HS-5 (cell line): ENCODE measurements at regions not wholly inside any gene's neighbourhood (a gene's known extent, or its start where the extent isn't known, plus 50 kb on each side); places are given as distances from the start of the nearest gene placed in this dataset.

Experiments
- DNase-seq: peaks from one replicate; pipeline ENCODE4 v3.0.0-alpha.2; 2012; ENCODE audit warnings: low read depth

DNA sequence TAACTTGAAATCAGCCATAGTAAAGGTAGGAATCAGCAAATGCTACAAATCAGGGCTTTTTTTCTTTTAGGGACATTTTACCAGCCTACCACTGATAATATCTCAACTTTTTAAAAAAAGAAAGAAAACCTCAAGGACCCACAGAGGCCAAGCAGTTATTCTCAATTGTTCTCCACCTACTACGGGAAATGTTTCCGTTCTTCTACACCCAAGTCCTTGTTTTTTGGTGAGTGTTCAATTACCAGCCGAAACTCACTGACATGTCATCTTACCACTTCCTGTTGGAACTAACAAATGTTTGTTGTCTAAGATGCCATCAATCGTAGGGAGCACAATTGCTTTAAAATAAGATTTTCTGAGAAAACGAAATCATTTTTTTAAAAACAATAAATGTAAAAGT, 50.2 kb upstream of the CDK1 start:
- DNase-seq, result no peak

DNA sequence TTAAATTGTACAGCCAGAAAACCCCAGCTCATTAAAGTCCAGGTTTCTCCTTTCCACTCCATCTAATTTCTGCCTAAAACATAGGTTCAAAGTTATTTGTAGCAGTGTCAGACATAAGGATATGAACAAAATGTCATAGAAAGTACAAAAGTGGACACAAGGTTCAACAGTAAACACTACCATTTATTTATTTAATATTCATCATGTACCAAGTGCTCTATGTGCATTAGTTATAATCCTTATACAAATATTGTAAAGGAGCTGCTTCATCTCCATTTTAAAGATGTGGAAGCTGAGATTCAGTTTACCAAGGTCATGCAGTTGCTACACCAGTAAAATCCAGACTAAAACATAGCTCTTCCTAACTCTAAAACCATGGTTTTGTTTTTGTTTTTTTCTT, 52.0 kb upstream of the CDK1 start:
- no peak for DNase-seq

DNA sequence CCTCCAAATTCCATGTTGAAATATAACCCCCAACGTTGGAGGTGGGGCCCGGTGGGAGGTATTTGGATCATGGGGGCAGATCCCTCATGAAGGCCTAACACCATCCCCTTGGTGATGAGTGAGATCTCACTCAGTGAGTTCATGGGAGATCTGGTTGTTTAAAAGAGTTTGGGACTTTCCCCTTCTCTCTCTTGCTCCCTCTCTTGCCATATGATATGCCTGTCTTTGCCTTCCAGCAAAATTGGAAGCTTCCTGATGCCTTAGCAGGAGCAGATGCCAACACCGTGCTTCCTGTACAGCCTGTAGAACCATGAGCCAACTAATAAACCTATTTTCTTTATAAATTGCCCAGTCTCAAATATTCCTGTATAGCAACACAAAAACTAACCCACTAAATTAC, 55.7 kb upstream of the CDK1 start:
- DNase-seq, result no peak

DNA sequence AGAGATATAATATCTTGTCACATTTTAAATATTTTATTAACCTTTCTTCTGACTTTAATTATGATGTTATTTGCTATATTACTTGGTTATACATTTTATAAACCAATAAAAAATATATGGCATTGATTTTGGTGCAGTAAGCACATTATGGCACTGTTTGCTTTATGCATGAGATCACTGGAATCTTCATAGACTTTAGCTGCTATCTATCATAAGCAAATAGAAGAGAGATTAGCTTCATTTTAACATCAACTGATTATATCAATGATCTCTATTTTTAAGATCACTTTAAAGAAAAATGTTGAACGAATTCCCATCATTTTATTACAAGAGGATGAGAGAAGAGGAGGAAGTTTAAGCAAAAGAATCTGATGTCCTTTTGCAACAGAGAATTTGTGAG, 58.6 kb upstream of the CDK1 start:
- DNase-seq, result no peak

DNA sequence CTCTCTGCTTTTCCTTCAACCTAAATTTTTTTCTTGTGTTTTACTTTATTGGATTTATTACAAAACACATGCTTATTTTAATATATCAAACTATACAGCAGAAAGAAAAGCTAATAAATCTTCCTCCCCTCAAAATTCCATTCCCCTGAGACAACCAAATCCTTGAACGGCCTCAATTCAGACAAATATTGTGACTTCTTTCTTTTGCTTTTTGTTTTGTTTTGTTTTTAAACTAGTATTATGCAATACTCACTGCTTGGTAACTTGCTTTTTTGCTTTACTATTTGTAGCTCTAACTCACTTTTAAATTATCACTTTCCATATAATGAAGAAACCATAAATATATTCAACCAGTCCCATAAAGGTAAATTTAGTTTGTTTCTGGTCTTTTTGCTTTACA, 59.4 kb upstream of the CDK1 start:
- no peak for DNase-seq

DNA sequence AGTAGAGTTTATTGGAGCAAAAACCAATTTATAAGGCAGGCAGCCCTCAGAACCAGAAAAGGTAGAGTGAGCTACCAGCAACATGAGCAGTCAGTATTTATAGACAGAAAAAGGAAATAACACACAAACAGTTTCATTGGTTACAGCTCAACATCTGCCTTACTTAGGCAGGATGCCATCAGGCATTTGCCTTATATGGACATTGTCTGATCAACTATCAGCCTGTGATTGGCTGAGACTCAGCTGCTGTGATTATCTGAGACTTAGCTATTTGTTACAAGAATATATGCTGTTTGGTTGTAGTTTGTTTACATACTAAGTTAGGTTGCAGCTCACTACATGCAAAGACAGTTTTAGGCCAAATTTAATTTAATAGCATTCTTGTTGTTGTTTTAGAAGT, 60.4 kb upstream of the CDK1 start:
- no peak for DNase-seq

DNA sequence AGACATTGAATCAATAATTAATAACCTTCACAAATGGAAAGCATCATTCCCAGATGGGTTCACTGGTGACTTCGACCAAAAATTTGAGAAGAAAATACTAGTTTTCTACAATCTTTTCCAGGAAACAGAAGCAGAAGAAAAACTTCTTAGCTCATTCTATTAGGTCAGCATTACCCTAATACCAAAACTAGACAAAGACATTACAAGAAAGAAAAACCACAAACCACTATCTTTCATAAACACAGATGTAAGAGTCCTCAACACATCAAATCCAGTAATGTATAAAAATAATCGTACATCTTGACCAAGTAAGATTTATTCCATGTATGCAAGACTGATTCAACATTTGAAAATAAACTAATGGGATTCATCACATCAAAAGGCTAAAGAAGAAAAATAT, 64.0 kb upstream of the CDK1 start:
- DNase-seq, result no peak

DNA sequence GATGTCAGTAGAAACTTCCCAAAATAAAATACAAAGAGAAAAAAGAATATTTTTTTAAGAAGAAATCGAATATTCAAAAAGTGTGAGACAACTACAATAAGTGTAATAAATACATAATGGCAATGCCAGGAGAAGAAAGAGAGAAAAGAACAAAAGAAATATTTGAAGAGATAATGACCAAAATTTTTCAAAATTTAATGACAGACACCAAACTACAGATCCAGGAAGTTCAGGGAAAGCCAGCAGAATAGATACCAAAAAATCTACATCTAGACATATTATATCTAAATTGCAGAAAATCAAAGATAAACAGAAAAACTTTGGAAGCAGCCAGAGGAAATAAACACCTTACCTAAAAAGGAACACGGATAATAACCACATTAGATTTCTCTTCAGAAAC, 66.8 kb upstream of the CDK1 start:
- DNase-seq, result no peak

DNA sequence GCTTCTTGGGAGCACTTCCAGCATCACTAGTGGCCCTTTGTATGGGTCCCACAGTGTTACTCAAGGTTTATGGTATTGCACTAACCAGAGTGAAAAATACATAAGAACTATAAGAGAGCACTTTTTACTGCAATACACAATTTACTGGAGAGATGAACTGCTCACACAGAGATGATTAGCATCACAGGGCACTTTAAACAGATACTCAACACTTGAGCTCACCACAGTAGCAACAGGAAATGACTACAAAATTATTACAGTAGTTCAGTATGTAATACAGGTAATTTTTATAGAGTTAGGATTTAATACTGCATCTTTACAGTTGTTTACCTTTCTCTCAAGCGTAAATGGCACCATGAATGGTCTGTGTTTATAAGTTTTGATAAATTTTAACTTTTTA, 68.2 kb upstream of the CDK1 start:
- DNase-seq, result no peak

DNA sequence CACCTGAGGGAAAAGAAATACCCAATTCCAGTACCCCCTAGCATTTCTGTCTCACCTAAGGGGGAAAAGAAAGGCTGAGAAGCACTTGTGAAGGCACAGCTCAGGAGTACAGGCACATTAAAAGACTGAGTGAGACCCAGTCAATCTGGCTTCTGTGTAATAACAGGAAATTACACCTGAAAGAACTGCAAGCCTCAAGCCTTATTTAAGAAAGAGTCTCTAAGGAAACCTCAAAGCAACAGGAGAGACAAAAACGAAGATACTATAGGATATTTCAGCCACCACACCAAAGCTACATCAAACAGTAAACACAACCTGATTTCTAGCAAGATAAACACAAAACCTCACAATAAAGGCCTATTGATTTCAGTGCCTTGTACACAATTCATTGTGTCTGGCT, 69.6 kb upstream of the CDK1 start:
- DNase-seq, result no peak

DNA sequence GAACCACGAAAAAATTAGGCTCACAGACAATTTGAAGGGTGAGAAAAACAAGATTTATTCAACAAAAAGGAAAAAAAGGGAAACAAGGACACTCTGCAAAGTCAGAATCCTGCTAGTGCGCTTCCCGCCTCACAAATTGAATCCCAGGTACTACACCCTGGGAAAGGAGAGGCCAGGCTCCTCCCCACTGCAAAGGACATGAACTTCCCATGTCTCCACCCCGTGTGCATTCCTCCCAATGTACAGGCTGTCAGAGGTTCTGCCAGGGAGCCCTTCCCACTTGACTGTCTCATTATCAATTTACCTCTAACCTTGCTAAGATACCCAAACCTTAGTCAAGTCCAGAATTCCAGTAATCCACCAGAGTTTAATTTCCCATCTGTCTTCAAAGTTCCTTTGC, 70.4 kb upstream of the CDK1 start:
- DNase-seq, result no peak

DNA sequence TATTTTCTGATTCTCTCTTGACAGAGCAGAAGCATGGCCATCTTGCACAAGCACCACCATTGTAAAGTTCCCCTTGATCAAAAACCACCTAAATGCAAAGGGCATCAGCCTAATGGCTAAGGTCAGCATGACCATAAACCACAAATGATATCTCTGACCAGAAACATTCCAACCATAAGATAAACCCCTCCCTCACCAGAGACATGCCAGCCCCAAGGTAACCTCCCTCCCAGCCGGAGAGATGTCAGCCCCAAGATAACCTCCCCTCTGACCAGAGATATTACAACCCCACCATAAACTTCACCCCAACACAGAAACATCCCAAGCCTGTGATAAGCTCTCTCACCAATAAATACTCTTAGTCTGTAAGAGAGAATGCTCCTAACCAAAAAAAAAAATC, 72.1 kb upstream of the CDK1 start:
- no peak for DNase-seq

DNA sequence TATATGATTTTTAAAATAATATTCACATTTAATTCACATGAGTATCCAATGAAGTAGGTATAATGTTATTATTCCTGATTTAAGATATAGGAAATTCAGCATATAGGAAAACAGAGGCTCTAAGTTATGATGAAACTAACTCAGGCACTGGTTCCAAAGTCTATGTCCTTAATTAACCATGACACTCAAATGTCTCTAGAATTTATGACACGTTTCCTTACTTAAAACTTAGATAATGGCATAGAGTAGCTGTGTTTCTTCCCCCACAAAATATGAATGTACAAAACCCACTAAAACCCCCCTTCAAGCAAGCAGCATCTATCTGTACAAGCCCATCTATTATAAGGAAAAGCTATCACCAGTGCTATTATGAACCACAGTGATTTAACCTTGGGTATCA, 72.9 kb upstream of the CDK1 start:
- no peak for DNase-seq

DNA sequence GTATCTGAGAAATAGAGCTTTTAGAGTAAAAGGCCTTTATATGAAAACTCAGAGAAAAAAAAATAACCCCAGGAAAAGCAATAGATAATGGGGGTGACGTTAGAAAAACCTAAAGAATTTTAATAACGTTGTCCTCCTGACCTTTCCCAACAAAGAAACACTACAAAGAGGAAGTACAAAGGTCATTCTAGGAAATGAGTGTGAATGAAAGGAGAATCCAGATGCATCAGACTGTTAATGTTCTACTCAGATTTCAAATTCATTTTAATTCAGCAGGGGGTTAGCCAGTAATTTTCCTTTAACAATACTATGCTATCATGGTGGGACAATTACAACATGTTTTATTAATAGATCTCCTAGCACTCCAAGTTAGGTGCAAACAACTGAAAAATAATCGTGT, 73.8 kb upstream of the CDK1 start:
- no peak for DNase-seq

DNA sequence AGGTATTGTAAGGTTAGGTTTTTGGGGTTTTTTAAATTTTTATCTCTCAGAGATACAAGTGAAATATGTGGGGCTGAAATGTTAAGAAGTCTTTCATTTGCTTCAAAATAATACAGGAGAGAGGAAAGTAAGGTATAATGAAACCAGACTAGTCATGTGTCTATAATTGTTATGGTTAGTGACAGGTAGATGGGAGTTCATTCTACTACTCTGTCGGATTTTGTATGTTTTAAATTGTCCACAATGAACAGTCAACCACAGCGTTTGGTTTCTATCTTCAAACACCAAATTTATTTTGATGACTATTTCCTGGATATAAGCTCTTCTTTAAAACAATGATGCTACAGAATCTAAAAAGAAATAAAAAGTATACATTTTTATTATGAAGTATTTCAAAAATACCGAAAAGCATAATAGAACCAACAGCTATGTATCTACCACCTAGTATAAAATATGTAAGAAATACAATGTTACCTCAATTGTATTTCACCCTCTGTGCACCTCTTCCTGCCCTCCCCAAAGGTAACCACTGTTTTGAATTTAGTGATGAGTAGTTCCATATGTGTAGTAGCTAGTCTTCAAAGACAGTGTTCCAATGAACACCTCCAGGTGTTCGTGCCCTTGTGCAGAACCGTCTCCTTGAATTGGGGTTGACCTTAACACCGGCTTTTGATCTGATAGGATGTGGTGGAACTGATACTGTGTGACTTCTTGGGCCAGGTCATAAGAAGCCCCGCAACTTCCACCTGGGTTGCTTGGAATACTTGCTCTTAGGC, 74.8 kb upstream of the CDK1 start:
- DNase-seq, result no peak

DNA sequence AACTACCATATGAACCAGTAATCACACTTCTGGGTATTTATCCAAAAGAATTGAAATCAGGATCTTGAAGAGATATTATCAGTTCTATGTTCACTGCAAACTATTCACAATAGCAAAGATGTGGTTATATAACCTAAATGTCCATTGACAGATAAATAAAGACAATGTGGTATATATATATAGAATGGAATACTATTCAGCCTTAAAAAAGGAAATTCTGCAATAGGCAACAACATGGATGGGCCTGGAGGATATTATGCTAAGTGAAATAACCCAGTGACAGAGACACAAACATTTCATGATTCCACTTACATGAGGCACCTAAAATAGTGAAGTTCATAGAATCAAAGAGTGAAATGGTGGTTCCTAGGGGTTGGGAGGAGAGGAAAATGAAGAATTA, 90.6 kb upstream of the CDK1 start:
- DNase-seq, result no peak

DNA sequence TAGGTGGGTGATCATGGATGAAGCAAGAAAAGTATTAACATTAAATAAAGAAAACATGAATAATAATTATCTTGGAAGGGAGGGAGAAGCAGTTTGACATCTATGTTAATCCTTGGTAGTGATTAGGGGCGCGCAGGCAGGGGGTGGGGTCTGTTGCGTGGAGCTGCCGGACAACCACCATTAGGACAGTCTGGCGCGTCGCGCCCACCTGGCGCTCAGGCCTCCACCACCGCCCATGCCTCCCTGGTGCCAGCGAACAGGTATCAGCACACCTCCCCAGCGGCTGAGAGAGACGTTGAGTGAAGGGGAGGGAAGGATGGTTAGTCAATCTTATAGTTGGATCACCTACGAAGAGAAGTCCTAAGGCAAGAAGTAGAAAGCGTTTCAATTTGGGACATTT, 94.2 kb upstream of the CDK1 start:
- DNase-seq, result no peak

DNA sequence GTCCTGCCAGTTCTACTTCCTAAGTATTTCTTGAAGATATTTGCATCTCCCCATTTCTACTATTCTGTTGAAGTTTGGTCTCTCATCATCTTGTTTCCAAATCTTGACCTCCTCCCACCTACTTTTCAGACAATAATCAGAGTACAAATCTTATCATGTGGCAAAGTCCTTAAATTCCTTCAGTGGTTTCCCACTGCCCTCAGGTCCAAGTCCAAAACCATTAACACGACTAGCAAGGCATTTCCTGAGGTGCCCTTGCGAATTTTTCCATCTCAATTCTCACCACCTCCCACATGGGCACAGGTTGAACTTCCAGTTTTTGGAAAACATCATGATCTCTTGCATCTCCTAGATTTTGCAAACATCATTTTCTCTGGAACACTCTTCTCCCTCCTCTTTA, 97.2 kb upstream of the CDK1 start:
- DNase-seq, result no peak

DNA sequence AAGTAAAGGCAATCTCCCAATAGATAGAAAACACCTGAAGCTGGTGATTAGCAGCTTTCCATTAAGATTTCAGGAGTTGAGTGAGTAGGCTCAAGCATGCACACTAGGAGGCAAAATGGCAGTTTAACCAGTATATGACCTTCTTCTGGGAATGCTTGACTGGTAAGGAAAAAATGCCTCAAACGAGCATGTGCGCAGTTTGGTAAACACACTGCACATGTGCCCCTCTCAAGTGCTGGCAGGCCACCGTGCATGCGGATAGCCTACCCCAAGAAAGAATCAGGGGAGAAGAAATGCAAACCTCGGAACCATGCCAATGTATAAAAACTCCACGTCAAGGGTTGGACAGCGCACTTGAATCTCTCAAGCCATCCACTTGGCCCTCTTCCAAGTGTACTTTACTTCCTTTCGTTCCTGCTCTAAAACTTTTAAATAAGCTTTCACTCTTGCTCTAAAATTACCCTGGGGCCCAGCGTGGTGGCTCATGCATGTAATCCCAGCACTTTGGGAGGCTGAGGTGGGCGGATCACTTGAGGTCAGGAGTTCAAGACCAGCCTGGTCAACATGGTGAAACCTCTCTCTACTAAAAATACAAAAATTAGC, 98.8 kb upstream of the CDK1 start:
- DNase-seq, result no peak

DNA sequence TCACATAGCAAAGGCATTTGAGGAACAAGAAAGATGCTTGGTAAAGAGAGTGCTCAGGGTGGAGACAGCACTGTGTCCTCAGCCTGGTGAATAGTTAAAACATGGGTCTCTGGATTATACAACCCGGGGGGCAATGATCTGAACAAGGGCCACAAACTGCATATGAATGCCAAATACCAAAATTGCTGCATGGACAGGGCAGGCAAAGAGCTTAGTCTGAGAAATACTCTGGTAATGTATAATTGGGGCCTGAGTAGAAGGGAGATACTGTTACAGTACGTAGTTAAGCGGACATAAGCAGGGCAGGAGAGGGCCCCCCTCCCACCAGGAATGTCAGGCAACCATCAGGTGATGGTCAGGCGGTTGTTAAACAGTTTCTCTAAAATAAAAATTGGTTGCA, 99.3 kb upstream of the CDK1 start:
- no peak for DNase-seq

DNA sequence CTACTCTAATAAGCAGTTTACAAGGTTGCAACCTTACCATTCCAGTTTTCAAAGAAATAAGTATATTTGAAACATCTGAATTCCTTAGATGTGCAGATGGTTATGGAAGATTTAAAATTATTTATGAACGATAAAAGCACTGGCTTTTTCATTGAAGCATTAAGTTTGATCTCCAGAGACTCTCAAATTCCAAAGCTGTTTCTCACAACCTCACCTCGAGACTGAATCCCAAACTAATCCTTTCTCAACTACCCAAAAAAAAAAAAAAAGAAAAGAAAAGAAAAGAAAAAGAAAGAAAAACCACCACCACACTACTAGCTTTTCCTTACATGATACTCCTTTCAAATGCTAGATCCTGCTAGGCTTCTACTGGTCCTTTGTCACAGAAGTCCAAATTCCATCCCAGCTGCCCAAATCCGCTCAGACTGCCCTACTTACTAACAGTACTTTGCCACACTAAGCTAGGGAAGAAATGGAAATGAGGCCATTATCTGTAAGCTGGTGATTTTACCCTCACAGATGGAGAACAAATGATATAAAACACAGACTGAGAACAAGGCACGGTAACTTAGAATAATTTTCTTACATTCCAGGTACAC, 100.6 kb upstream of the CDK1 start:
- no peak for DNase-seq

DNA sequence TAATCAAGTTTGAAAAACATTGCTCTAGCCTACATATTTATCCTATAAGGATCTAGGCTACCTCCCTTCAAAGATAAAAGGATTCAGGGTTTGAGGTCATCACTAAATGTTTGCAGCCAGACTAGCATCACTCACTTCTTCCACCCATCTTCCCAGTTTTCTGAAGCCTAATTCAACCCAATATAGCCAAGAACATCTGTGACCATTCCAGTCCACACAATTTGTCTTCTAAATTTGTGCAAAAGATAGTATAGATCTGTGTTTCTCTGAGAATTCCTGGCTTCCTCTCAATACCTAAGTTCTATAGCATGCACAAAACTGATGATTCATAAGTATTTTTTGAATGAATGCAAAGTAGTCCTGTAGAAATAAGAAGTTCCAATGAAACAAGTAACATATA, 103.0 kb upstream of the CDK1 start:
- no peak for DNase-seq

DNA sequence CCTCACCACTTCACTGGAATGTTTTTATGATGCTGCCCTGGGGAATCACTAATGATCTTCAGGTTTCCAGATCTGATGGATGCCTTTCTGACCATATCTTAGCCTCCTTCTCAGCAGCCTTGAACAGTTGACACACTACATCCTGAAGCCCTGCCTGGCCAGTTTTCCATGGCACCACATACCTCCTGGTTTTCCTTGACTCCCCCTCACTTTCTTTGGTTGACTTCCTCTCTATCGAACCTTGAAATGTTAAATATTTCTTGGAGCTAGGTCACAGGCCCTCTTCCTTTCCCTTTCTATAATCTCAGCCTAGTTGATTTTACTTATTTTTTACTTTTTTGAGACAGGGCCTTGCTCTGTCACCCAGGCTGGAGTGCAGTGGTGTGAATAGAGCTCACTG, 108.8 kb upstream of the CDK1 start:
- DNase-seq, result no peak

DNA sequence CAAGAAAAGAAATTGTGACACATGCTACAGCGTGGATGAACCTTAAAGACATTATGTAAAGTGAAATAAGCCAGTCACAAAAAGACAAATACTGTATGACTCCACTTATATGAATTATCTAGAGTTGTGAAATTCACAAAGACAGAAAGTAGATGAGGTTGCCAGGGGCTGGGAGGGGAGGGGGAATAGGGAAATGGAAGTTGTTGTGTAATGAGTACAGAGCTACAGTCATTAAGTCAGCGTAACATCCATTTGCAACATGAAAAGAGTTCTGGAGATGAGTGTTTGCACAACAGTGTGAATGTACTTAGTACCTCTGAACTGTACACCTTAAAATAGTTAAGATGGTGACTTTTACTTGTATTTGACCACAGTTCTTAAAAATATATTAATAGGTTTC, 112.1 kb upstream of the CDK1 start:
- no peak for DNase-seq
